ENCODE measurements at regions not wholly inside any gene's neighbourhood (a gene's known extent, or its start where the extent isn't known, plus 50 kb on each side); places are given as distances from the start of the nearest gene placed in this dataset.

- no peak for TF ChIP-seq CTCF (conservative IDR thresholded peaks at IDR 0.05; ENCODE audit: low read depth, low read length)
- no peak for TF ChIP-seq FOS (IDR thresholded peaks at IDR 0.05; ENCODE audit: low read depth, low read length)
- TF ChIP-seq CHD1 (IDR thresholded peaks at IDR 0.05; ENCODE audit: low read depth, low read length) = no peak
- no peak for TF ChIP-seq CEBPB (IDR thresholded peaks at IDR 0.05; ENCODE audit: low read depth, low read length)
- TF ChIP-seq POLR2A (IDR thresholded peaks at IDR 0.05; ENCODE audit: low read depth, low read length) = no peak
- TF ChIP-seq, protein P1, sequence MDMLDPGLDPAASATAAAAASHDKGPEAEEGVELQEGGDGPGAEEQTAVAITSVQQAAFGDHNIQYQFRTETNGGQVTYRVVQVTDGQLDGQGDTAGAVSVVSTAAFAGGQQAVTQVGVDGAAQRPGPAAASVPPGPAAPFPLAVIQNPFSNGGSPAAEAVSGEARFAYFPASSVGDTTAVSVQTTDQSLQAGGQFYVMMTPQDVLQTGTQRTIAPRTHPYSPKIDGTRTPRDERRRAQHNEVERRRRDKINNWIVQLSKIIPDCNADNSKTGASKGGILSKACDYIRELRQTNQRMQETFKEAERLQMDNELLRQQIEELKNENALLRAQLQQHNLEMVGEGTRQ (IDR thresholded peaks at IDR 0.05; ENCODE audit: low read depth, low read length) = no peak
- no peak for TF ChIP-seq BHLHE40 (IDR thresholded peaks at IDR 0.05; ENCODE audit: low read depth, low read length)
- TF ChIP-seq SMC3 (IDR thresholded peaks at IDR 0.05; ENCODE audit: low read depth, low read length) = no peak
- no peak for TF ChIP-seq MAZ (IDR thresholded peaks at IDR 0.05; ENCODE audit: borderline replicate concordance, low read depth, low read length)
- TF ChIP-seq RFX5 (IDR thresholded peaks at IDR 0.05; ENCODE audit: low read depth, low read length) = no peak
- no peak for TF ChIP-seq MXI1 (IDR thresholded peaks at IDR 0.05; ENCODE audit: borderline replicate concordance, low read depth, low read length)
- TF ChIP-seq RCOR1 (IDR thresholded peaks at IDR 0.05; ENCODE audit: insufficient replicate concordance, low read length) = no peak
- TF ChIP-seq MAFK (IDR thresholded peaks at IDR 0.05; ENCODE audit: low read depth, low read length) = no peak
Measured at GRCh38 chr9:28916348-28916747, 1343.1 kb upstream of the C9orf72 start.
